ENCODE measurements at regions not wholly inside any gene's neighbourhood (a gene's known extent, or its start where the extent isn't known, plus 50 kb on each side); places are given as distances from the start of the nearest gene placed in this dataset.

GRCh38 chr3:109210501-109210900 lies 74.0 kb downstream of the C3orf85 start:
- H3K4me2 ChIP-seq = no peak overlapping the region
- 89% methylated on average over 2 of the region's 2 CpGs for WGBS (ENCODE audit: low lambda C conversion rate, missing lambda C conversion rate)
- no peak for DNase-seq (ENCODE audit: low spot score)
- no peaks in the 10 kb centered on the region for H3K79me2 ChIP-seq
- H3K36me3 ChIP-seq (replicated peaks; ENCODE audit: insufficient read depth, low read depth) = no peaks in the 10 kb centered on the region
- no peak overlapping the region for H2AFZ ChIP-seq
- no peaks in the 10 kb centered on the region for H4K20me1 ChIP-seq (ENCODE audit: insufficient read depth, poor library complexity, severe bottlenecking)
- no peak overlapping the region for H3K4me3 ChIP-seq
- no peaks in the 10 kb centered on the region for H3K4me1 ChIP-seq (ENCODE audit: insufficient read depth)
- no peak overlapping the region for H3K27ac ChIP-seq
- H3K9me2 ChIP-seq (replicated peaks; ENCODE audit: insufficient read depth) = no peaks in the 10 kb centered on the region
- no peak for TF ChIP-seq CTCF (IDR thresholded peaks at IDR 0.05; ENCODE audit: poor library complexity)
- TF ChIP-seq EZH2phosphoT487 (IDR thresholded peaks at IDR 0.05; ENCODE audit: low read depth, severe bottlenecking, unreplicated experiment) = no peak
- no peak for TF ChIP-seq EZH2 (IDR thresholded peaks at IDR 0.05; ENCODE audit: borderline replicate concordance)
- H3K27me3 ChIP-seq = no peaks in the 10 kb centered on the region
- H3K9me3 ChIP-seq (ENCODE audit: low read depth) = no peaks in the 10 kb centered on the region

GRCh38 chr3:109211941-109212340 lies 75.4 kb downstream of the C3orf85 start:
- Histone ChIP-seq H3K27me3 (no peaks in the 10 kb centered on the region), H3K4me3 (no peak overlapping the region), H3K79me2 (no peaks in the 10 kb centered on the region), H2AFZ (no peak overlapping the region), H3K9me2 (replicated peaks; ENCODE audit: insufficient read depth) (no peaks in the 10 kb centered on the region), H4K20me1 (ENCODE audit: insufficient read depth, poor library complexity, severe bottlenecking) (no peaks in the 10 kb centered on the region), H3K27ac (no peak overlapping the region), H3K9me3 (ENCODE audit: low read depth) (no peaks in the 10 kb centered on the region), H3K4me1 (ENCODE audit: insufficient read depth) (no peaks in the 10 kb centered on the region), H3K36me3 (replicated peaks; ENCODE audit: insufficient read depth, low read depth) (no peaks in the 10 kb centered on the region), H3K4me2 (no peak overlapping the region)
- DNase-seq (ENCODE audit: low spot score) = no peak
- 92% methylated on average over 4 of the region's 4 CpGs for WGBS (ENCODE audit: low lambda C conversion rate, missing lambda C conversion rate)
- TF ChIP-seq EZH2 (IDR thresholded peaks at IDR 0.05; ENCODE audit: borderline replicate concordance) (no peak), CTCF (IDR thresholded peaks at IDR 0.05; ENCODE audit: poor library complexity) (no peak), EZH2phosphoT487 (IDR thresholded peaks at IDR 0.05; ENCODE audit: low read depth, severe bottlenecking, unreplicated experiment) (no peak)

- H3K9me2 ChIP-seq (replicated peaks; ENCODE audit: insufficient read depth) = no peaks in the 10 kb centered on the region
- H3K4me1 ChIP-seq (ENCODE audit: insufficient read depth) = no peaks in the 10 kb centered on the region
- no peak overlapping the region for H2AFZ ChIP-seq
- no peaks in the 10 kb centered on the region for H3K9me3 ChIP-seq (ENCODE audit: low read depth)
- no peaks in the 10 kb centered on the region for H3K27me3 ChIP-seq
- no peak overlapping the region for H3K4me3 ChIP-seq
- no peaks in the 10 kb centered on the region for H3K36me3 ChIP-seq (replicated peaks; ENCODE audit: insufficient read depth, low read depth)
- TF ChIP-seq EZH2 (IDR thresholded peaks at IDR 0.05; ENCODE audit: borderline replicate concordance) (no peak), CTCF (IDR thresholded peaks at IDR 0.05; ENCODE audit: poor library complexity) (no peak), EZH2phosphoT487 (IDR thresholded peaks at IDR 0.05; ENCODE audit: low read depth, severe bottlenecking, unreplicated experiment) (no peak)
- no peak overlapping the region for H3K27ac ChIP-seq
- H3K4me2 ChIP-seq = no peak overlapping the region
- H4K20me1 ChIP-seq (ENCODE audit: insufficient read depth, poor library complexity, severe bottlenecking) = no peaks in the 10 kb centered on the region
- no peaks in the 10 kb centered on the region for H3K79me2 ChIP-seq
- no peak for DNase-seq (ENCODE audit: low spot score)
Observed at GRCh38 chr3:109213321-109213720, 76.8 kb downstream of the C3orf85 start.

GRCh38 chr3:109224333-109224732 lies 87.8 kb downstream of the C3orf85 start:
- peak; percentile 52 for DNase-seq (ENCODE audit: low spot score)
- no peaks in the 10 kb centered on the region for H3K9me3 ChIP-seq (ENCODE audit: low read depth)
- H4K20me1 ChIP-seq (ENCODE audit: insufficient read depth, poor library complexity, severe bottlenecking) = no peaks in the 10 kb centered on the region
- no peaks in the 10 kb centered on the region for H3K36me3 ChIP-seq (replicated peaks; ENCODE audit: insufficient read depth, low read depth)
- H3K27ac ChIP-seq = no peak overlapping the region
- H2AFZ ChIP-seq = no peak overlapping the region
- H3K4me3 ChIP-seq = no peak overlapping the region
- H3K4me1 ChIP-seq (ENCODE audit: insufficient read depth) = no peaks in the 10 kb centered on the region
- no peak overlapping the region for H3K4me2 ChIP-seq
- WGBS (ENCODE audit: low lambda C conversion rate, missing lambda C conversion rate) = 76% methylated on average over 8 of the region's 8 CpGs
- no peak for TF ChIP-seq EZH2 (IDR thresholded peaks at IDR 0.05; ENCODE audit: borderline replicate concordance)
- peak; percentile 40 for TF ChIP-seq CTCF (IDR thresholded peaks at IDR 0.05; ENCODE audit: poor library complexity)
- H3K79me2 ChIP-seq = no peaks in the 10 kb centered on the region
- H3K9me2 ChIP-seq (replicated peaks; ENCODE audit: insufficient read depth) = no peaks in the 10 kb centered on the region
- H3K27me3 ChIP-seq = no peaks in the 10 kb centered on the region

Measured in hepatocyte (in vitro differentiated cells).